GM10248 (cell line): ENCODE measurements at regions not wholly inside any gene's neighbourhood (a gene's known extent, or its start where the extent isn't known, plus 50 kb on each side); places are given as distances from the start of the nearest gene placed in this dataset.

ENCODE experiments used
- CTCF ChIA-PET: fragments of 300-600 bp; sonication (Branson Sonifier 250); formaldehyde crosslinking; extraction: SDS; loops from one replicate; lab custom pipeline; 2021; ENCODE audit warnings: antibody characterized with exemption; lab: Yijun Ruan, JAX
- POLR2A ChIA-PET: fragments of 350-650 bp; sonication (Branson Sonifier 250); formaldehyde crosslinking; extraction: SDS; loops from one replicate; lab custom pipeline; 2020; ENCODE audit warnings: antibody characterized with exemption; lab: Yijun Ruan, JAX
- DNase-seq: peaks from one replicate; pipeline ENCODE4 v3.0.0; 2012; ENCODE audit errors: extremely low spot score
- TF ChIP-seq, protein P1 (sequence below): IDR thresholded peaks from 2 replicates; pipeline ENCODE4 v1.5.1; 2012; ENCODE audit warnings: mild to moderate bottlenecking, low read depth; ENCODE audit errors: extremely low read depth, missing control alignments, control extremely low read depth

GRCh38 chr6:81814370-81815076, 62.0 kb upstream of the TENT5A start:
- TF ChIP-seq, protein P1, sequence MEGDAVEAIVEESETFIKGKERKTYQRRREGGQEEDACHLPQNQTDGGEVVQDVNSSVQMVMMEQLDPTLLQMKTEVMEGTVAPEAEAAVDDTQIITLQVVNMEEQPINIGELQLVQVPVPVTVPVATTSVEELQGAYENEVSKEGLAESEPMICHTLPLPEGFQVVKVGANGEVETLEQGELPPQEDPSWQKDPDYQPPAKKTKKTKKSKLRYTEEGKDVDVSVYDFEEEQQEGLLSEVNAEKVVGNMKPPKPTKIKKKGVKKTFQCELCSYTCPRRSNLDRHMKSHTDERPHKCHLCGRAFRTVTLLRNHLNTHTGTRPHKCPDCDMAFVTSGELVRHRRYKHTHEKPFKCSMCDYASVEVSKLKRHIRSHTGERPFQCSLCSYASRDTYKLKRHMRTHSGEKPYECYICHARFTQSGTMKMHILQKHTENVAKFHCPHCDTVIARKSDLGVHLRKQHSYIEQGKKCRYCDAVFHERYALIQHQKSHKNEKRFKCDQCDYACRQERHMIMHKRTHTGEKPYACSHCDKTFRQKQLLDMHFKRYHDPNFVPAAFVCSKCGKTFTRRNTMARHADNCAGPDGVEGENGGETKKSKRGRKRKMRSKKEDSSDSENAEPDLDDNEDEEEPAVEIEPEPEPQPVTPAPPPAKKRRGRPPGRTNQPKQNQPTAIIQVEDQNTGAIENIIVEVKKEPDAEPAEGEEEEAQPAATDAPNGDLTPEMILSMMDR = no peak
- ChIA-PET CTCF (interaction anchor here (1.1 to 1.4 kb wide), 2 partner anchors 10 to 17 kb away, joined by 3 to 4 read pairs; no protein-coding TSS in a partner anchor), POLR2A (no interaction called here)
- no peak for DNase-seq

- ChIA-PET POLR2A (no interaction called here), CTCF (interaction anchor here (1.4 kb wide), 1 partner anchor 15 kb away, joined by 4 read pairs; no protein-coding TSS in a partner anchor)
- TF ChIP-seq, protein P1 = no peak
- no peak for DNase-seq
Measured at GRCh38 chr6:81813305-81813704, 60.8 kb upstream of the TENT5A start.

GRCh38 chr6:81812401-81812800, 59.9 kb upstream of the TENT5A start:
- TF ChIP-seq, protein P1 = no peak
- ChIA-PET POLR2A (no interaction called here), CTCF (interaction anchor here (1.4 kb wide), 1 partner anchor 15 kb away, joined by 4 read pairs; no protein-coding TSS in a partner anchor)
- DNase-seq = no peak

GRCh38 chr6:81808851-81809570, 56.5 kb upstream of the TENT5A start:
- DNase-seq = no peak
- TF ChIP-seq, protein P1 = no peak
- CTCF ChIA-PET = no interaction called here

DNA sequence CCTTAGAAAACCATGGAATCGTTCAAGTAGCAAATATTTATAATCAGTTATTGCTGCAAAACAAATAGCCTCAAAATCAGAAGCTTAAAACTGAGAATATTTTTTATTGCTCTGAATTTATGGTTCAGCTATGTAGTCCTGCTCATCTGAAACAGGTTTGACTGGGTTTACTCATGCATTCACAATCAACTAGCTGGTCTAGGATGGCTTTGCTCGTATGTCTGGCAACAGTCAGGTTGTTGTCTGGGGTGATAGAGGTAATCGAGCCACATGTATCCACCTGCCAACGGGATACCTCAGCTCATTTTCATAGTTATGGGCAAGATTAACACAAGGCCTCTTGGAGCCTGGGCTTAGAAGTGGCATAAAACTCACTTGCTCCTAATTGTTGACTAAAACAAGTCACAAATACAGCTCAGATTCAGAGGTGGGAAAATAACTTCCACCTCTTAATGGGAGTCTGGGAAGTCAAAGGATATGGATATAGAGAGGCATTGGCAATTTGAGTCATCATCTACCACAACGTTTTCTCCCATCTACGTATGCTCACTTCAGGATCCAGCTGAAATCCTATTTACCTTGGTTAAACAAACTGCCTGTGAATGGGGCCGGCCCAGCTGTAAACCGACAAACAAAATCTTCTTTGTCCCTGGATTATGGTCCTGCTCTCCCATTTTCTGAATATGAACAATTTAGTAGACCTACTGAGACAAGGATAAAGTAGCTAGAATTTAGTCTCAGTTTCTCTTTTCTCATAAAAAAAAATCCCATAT, 54.5 kb upstream of the TENT5A start:
- ChIA-PET CTCF (interaction anchor here (0.6 to 1.7 kb wide), 5 partner anchors 9 to 199 kb away, joined by 3 to 5 read pairs (median 3); no protein-coding TSS in a partner anchor), POLR2A (no interaction called here)
- TF ChIP-seq, protein P1 = no peak
- DNase-seq = no peak

More at GRCh38 chr6:81808851-81809570, 56.5 kb upstream of the TENT5A start:
- POLR2A ChIA-PET = no interaction called here

- ChIA-PET CTCF (interaction anchor here (1.2 kb wide), 1 partner anchor 16 kb away, joined by 4 read pairs; no protein-coding TSS in a partner anchor), POLR2A (no interaction called here)
- TF ChIP-seq, protein P1 = no peak
- DNase-seq = no peak
Measured at GRCh38 chr6:81802356-81802755, 49.9 kb upstream of the TENT5A start.
